A673 (cell line): ENCODE measurements at regions not wholly inside any gene's neighbourhood (a gene's known extent, or its start where the extent isn't known, plus 50 kb on each side); places are given as distances from the start of the nearest gene placed in this dataset.

Source experiments
- BruUV-seq: library from RNA; stranded (reverse); fragments of 400-500 nt; replicated peaks from 2 replicates; lab custom pipeline; 2021; lab: Mats Ljungman, UMichigan
- CTCF ChIA-PET: fragments of 300-600 bp; sonication (Branson Sonifier 250); formaldehyde crosslinking; loops from one replicate; lab custom pipeline; 2022; ENCODE audit warnings: antibody characterized with exemption; lab: Charles Lee
- POLR2A ChIA-PET: fragments of 300-600 bp; sonication (Branson Sonifier 250); formaldehyde crosslinking; loops from one replicate; lab custom pipeline; 2022; ENCODE audit warnings: antibody characterized with exemption; ENCODE audit not compliant: low non-redundant PET; lab: Charles Lee
- DNase-seq: peaks from one replicate; pipeline ENCODE4 v3.0.0-alpha.2; 2015; ENCODE audit warnings: low spot score
- H3K27ac ChIP-seq: fragments of 200-600 bp; sonication (generic); 2 replicates; pipeline ENCODE4 v1.5.1; 2016; ENCODE audit warnings: mixed run types, low read depth, mild to moderate bottlenecking, mixed read lengths, antibody characterized with exemption, low read length; ENCODE audit not compliant: poor library complexity, severe bottlenecking
- H3K27me3 ChIP-seq: fragments of 200-600 bp; sonication (generic); replicated peaks from 2 replicates; pipeline ENCODE4 v1.6.1; 2017; ENCODE audit warnings: mixed run types, low read depth, mild to moderate bottlenecking, mixed read lengths, antibody characterized with exemption, low read length; ENCODE audit not compliant: insufficient read depth, poor library complexity
- H3K36me3 ChIP-seq: fragments of 200-600 bp; sonication (generic); 2 replicates; pipeline ENCODE4 v1.6.1; 2016; ENCODE audit warnings: mixed run types, mild to moderate bottlenecking, mixed read lengths, antibody characterized with exemption, low read length; ENCODE audit not compliant: insufficient read depth, poor library complexity, severe bottlenecking
- H3K4me1 ChIP-seq: fragments of 200-600 bp; sonication (generic); 2 replicates; pipeline ENCODE4 v1.6.1; 2017; ENCODE audit warnings: mixed run types, mild to moderate bottlenecking, mixed read lengths, antibody characterized with exemption, low read length; ENCODE audit not compliant: insufficient read depth, poor library complexity, severe bottlenecking
- H3K4me3 ChIP-seq: fragments of 200-600 bp; sonication (generic); 2 replicates; pipeline ENCODE4 v1.5.1; 2016; ENCODE audit warnings: low read depth, mixed run types, mild to moderate bottlenecking, mixed read lengths, low read length; ENCODE audit not compliant: poor library complexity, severe bottlenecking
- H3K9me3 ChIP-seq: fragments of 200-600 bp; sonication (generic); 2 replicates; pipeline ENCODE4 v1.6.1; 2016; ENCODE audit warnings: mixed run types, low read depth, mild to moderate bottlenecking, mixed read lengths, antibody characterized with exemption, low read length; ENCODE audit not compliant: poor library complexity, severe bottlenecking
- EZH2 ChIP-seq: fragments of 200-600 bp; sonication (generic); IDR thresholded peaks from 2 replicates; pipeline ENCODE4 v1.6.1; 2017; ENCODE audit warnings: borderline replicate concordance, low read depth, mild to moderate bottlenecking, mixed read lengths, antibody characterized with exemption, low read length; ENCODE audit not compliant: poor library complexity, severe bottlenecking
- intact Hi-C: fragments of 100-400 bp; cut with micrococcal nuclease; formaldehyde crosslinking; loops from one replicate; pipeline ENCODE4 v1.10.0; 2022; ENCODE audit not compliant: unreplicated experiment
- TF ChIP-seq, protein P1 (sequence below): fragments of 300-800, 200-600 bp; sonication (generic); conservative IDR thresholded peaks from 2 replicates; pipeline ENCODE4 v1.5.1; 2017; ENCODE audit warnings: low read depth, mild to moderate bottlenecking, antibody characterized with exemption, low read length, moderate library complexity, mixed read lengths

DNA sequence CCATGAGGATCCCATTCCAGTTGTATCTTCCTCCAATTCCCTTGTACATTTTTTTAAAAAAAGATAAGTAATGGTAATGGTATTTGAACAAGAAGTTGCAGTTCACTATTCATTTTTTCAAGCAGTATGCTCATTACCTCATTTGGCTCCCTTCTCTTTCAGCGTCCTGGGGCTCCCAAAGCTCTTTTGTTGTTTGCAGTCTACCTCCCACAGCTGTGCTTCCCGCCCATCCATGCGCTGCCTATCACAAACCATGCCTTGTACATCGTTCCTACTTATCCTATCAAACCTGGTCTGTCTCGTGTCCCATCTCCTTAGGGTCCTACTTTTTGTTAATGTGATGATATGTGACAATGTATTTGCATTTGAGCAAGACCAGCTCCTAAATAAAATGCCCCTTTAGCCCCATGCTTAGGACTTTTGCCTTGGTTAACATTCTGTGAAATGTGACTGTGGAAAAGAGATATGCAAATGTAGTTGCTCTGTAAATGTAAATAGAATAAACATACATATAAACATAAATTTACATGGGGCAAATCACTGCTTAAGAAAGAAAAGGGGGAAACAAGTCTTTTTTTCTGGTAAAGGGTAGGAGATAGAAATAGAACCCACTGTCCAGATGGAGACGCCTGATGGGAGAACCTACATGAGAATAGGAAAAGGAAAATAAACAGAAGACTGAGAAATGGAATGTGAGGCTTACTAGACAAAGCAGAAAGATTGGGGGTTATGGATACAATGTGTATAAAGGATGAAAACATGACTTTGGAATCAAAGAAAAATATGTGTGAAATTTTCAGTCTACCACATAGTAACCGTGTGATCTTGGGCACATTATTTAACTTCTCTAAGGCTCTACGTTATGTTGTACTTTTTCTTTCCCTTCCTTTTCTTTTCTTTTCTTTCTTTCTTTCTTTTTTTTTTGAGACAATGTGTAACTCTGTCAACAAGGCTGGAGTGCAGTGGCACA is 59.8 kb upstream of the PLXNA2 start:
- H3K36me3 ChIP-seq = no peaks in the 10 kb centered on the region
- H3K4me3 ChIP-seq = no peak overlapping the region
- ChIA-PET POLR2A (no interaction called here), CTCF (no interaction called here)
- H3K4me1 ChIP-seq = no peaks in the 10 kb centered on the region
- no peaks in the 10 kb centered on the region for H3K9me3 ChIP-seq
- H3K27ac ChIP-seq = no peak overlapping the region
- no peak for DNase-seq
- no TSS peak for BruUV-seq
- peaks cover 8% of the 10 kb centered on the region for H3K27me3 ChIP-seq
- intact Hi-C loops = no loop called here
- TF ChIP-seq, protein P1, sequence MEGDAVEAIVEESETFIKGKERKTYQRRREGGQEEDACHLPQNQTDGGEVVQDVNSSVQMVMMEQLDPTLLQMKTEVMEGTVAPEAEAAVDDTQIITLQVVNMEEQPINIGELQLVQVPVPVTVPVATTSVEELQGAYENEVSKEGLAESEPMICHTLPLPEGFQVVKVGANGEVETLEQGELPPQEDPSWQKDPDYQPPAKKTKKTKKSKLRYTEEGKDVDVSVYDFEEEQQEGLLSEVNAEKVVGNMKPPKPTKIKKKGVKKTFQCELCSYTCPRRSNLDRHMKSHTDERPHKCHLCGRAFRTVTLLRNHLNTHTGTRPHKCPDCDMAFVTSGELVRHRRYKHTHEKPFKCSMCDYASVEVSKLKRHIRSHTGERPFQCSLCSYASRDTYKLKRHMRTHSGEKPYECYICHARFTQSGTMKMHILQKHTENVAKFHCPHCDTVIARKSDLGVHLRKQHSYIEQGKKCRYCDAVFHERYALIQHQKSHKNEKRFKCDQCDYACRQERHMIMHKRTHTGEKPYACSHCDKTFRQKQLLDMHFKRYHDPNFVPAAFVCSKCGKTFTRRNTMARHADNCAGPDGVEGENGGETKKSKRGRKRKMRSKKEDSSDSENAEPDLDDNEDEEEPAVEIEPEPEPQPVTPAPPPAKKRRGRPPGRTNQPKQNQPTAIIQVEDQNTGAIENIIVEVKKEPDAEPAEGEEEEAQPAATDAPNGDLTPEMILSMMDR = no peak
- TF ChIP-seq EZH2 = no peak

DNA sequence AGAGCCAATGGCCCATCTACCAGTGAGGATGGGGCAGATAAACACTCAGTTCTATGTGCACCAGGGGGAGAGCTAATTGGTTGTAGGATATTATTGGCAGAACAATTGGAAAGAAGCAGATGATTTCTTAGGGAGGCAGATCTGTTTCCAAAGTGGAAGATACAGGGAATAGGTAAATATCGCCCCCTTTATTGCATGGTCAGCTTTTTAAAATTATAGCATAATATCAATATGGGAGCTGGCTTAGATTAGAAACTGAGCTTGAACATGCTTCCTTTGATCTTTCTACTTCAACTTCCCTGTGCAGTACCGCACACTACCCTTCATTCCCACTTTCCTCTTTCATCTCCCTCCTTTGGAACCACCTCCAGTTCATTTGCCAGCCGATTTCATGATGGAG is 64.0 kb upstream of the PLXNA2 start:
- ChIA-PET POLR2A (no interaction called here), CTCF (no interaction called here)
- no peak for DNase-seq
- Histone ChIP-seq H3K36me3 (no peaks in the 10 kb centered on the region), H3K4me3 (no peak overlapping the region), H3K27me3 (peaks cover 13% of the 10 kb centered on the region), H3K9me3 (no peaks in the 10 kb centered on the region), H3K27ac (no peak overlapping the region), H3K4me1 (no peaks in the 10 kb centered on the region)
- intact Hi-C loops = no loop called here
- TF ChIP-seq, protein P1 = no peak
- TF ChIP-seq EZH2 = no peak
- BruUV-seq = no TSS peak

DNA sequence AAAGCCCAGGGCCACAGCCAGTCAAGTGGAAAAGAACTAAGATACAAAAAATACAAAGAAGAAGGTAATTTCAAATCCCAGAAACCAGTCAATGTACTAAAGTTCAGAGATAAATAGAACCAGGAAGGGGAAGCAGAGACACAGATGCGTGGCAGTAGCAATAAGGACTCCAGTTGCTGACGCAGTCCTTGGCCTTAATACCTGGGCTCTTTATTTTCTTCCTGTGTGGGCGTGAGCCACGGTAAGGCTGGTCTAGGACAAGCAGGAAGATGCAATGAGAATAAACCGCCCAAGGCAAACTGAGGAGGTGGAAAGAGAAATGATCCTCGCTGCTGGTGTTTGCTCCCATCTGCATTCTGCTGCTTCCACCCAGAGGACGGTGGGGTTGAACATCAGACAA is 65.6 kb upstream of the PLXNA2 start:
- BruUV-seq = no TSS peak
- no peak for DNase-seq
- ChIA-PET CTCF (no interaction called here), POLR2A (no interaction called here)
- intact Hi-C loops = no loop called here
- Histone ChIP-seq H3K27ac (no peak overlapping the region), H3K4me3 (no peak overlapping the region), H3K9me3 (no peaks in the 10 kb centered on the region), H3K27me3 (peaks cover 13% of the 10 kb centered on the region), H3K4me1 (no peaks in the 10 kb centered on the region), H3K36me3 (no peaks in the 10 kb centered on the region)
- TF ChIP-seq, protein P1 = no peak
- no peak for TF ChIP-seq EZH2
